Panc1 (cell line): ENCODE measurements at regions not wholly inside any gene's neighbourhood (a gene's known extent, or its start where the extent isn't known, plus 50 kb on each side); places are given as distances from the start of the nearest gene placed in this dataset.

ENCODE experiments used
- ATAC-seq: fragments of 200-7000 bp; cut with Tn5 transposase; 2 replicates; pipeline ENCODE4 v1.9.1; 2020; ENCODE audit warnings: mild to moderate bottlenecking, moderate library complexity
- BruUV-seq: library from RNA; stranded (reverse); fragments of 400-500 nt; replicated peaks from 2 replicates; lab custom pipeline; 2021; lab: Mats Ljungman, UMichigan
- CTCF ChIA-PET: fragments of 300-600 bp; sonication (Branson Sonifier 250); formaldehyde crosslinking; loops from one replicate; lab custom pipeline; 2022; ENCODE audit warnings: antibody characterized with exemption; lab: Charles Lee
- POLR2A ChIA-PET: fragments of 300-600 bp; sonication (Branson Sonifier 250); formaldehyde crosslinking; loops from one replicate; lab custom pipeline; 2022; ENCODE audit warnings: antibody characterized with exemption; lab: Charles Lee
- DNase-seq: peaks from one replicate; pipeline ENCODE4 v3.0.0-alpha.2; 2010; ENCODE audit warnings: low read depth, low spot score
- H3K27ac ChIP-seq: 2 replicates; pipeline ENCODE4 v1.5.1; 2011; ENCODE audit warnings: mild to moderate bottlenecking, low read length, inconsistent platforms
- H3K27me3 ChIP-seq: fragments of 200-500 bp; sonication (Bioruptor generic); 2 replicates; pipeline ENCODE4 v1.6.0; 2014; ENCODE audit warnings: low read length, inconsistent platforms; ENCODE audit not compliant: control insufficient read depth, insufficient read depth
- H3K36me3 ChIP-seq: fragments of 200-500 bp; sonication (Bioruptor generic); 2 replicates; pipeline ENCODE4 v1.5.1; 2014; ENCODE audit warnings: inconsistent platforms, mild to moderate bottlenecking, low read length, moderate library complexity; ENCODE audit not compliant: control insufficient read depth, insufficient read depth
- H3K4me1 ChIP-seq: 2 replicates; pipeline ENCODE4 v1.5.1; 2011; ENCODE audit warnings: inconsistent platforms, mild to moderate bottlenecking, low read length, moderate library complexity; ENCODE audit not compliant: control insufficient read depth, insufficient read depth
- H3K4me3 ChIP-seq, 2 experiments: 2 replicates each; pipeline ENCODE4 v1.5.1; 2011 to 2012; ENCODE audit warnings: low read depth in 2 of 2, low read length in 2 of 2, mild to moderate bottlenecking in 2 of 2, inconsistent platforms in 1 of 2, moderate library complexity in 1 of 2
- H3K9me3 ChIP-seq: fragments of 200-500 bp; sonication (Bioruptor generic); 2 replicates; pipeline ENCODE4 v1.5.1; 2014; ENCODE audit warnings: low read depth, mild to moderate bottlenecking, inconsistent platforms, low read length, moderate library complexity; ENCODE audit not compliant: control insufficient read depth, insufficient read depth
- CTCF ChIP-seq: fragments of 450-650 bp; IDR thresholded peaks from 2 replicates; pipeline ENCODE4 v1.5.1; 2017; ENCODE audit warnings: mild to moderate bottlenecking
- POLR2AphosphoS5 ChIP-seq: IDR thresholded peaks from 2 replicates; pipeline ENCODE4 v1.6.1; 2012; ENCODE audit warnings: mild to moderate bottlenecking, low read depth, low read length, moderate library complexity
- REST ChIP-seq, 2 experiments: IDR thresholded peaks; 2 replicates each; pipeline ENCODE4 v1.6.1; 2011 to 2012; ENCODE audit warnings: low read depth in 2 of 2, control low read depth in 1 of 2, low read length in 1 of 2, mild to moderate bottlenecking in 1 of 2, moderate library complexity in 1 of 2; ENCODE audit not compliant: insufficient read depth in 1 of 2
- SIN3A ChIP-seq: IDR thresholded peaks from 2 replicates; pipeline ENCODE4 v1.6.1; 2012; ENCODE audit warnings: low read depth, mild to moderate bottlenecking, low read length, moderate library complexity, borderline replicate concordance; ENCODE audit not compliant: insufficient read depth
- TCF7L2 ChIP-seq: IDR thresholded peaks from 2 replicates; pipeline ENCODE4 v1.6.1; 2011; ENCODE audit warnings: mild to moderate bottlenecking, low read depth, low read length, inconsistent platforms
- in situ Hi-C: cut with HindIII; loops from 2 replicates; pipeline ENCODE4 v1.10.0; 2016; ENCODE audit warnings: low sequenced_read_pairs, low pct_unique_long_range_greater_than_20kb
- intact Hi-C: fragments of 100-400 bp; cut with micrococcal nuclease; formaldehyde crosslinking; loops from one replicate; pipeline ENCODE4 v1.10.0; 2022; ENCODE audit not compliant: unreplicated experiment

- Histone ChIP-seq H3K36me3 (no peaks in the 10 kb centered on the region), H3K4me3 (no peak overlapping the region), H3K4me1 (no peaks in the 10 kb centered on the region), H3K9me3 (no peaks in the 10 kb centered on the region), H3K27ac (no peak overlapping the region), H3K27me3 (no peaks in the 10 kb centered on the region)
- ChIA-PET CTCF (no interaction called here), POLR2A (no interaction called here)
- intact Hi-C loops, result no loop called here
- BruUV-seq, result no TSS peak
- in situ Hi-C loops, result no loop called here
- ATAC-seq, result no peak
- DNase-seq, result no peak
- no peak for TF ChIP-seq REST (IDR thresholded peaks at IDR 0.05; ENCODE audit: insufficient read depth in 1 of 2, low read depth in 2 of 2, low read length in 1 of 2)
- no peak for TF ChIP-seq SIN3A
- TF ChIP-seq CTCF, result no peak
- TF ChIP-seq TCF7L2, result no peak
- TF ChIP-seq POLR2AphosphoS5, result no peak
Observed at GRCh38 chr5:60184606-60185005, 291.1 kb upstream of the PDE4D start.

- Histone ChIP-seq H3K4me1 (no peaks in the 10 kb centered on the region), H3K27ac (no peak overlapping the region), H3K9me3 (no peaks in the 10 kb centered on the region), H3K36me3 (no peaks in the 10 kb centered on the region), H3K27me3 (no peaks in the 10 kb centered on the region), H3K4me3 (no peak overlapping the region)
- intact Hi-C loops (no loop called here), in situ Hi-C loops (no loop called here)
- BruUV-seq, result no TSS peak
- ChIA-PET POLR2A (no interaction called here), CTCF (no interaction called here)
- DNase-seq (no peak), ATAC-seq (no peak)
- TF ChIP-seq SIN3A, result no peak
- TF ChIP-seq CTCF, result no peak
Observed at GRCh38 chr5:60183881-60184280, 290.4 kb upstream of the PDE4D start.

GRCh38 chr5:60178101-60178500 is 284.6 kb upstream of the PDE4D start:
- Histone ChIP-seq H3K4me3 (no peak overlapping the region), H3K27ac (no peak overlapping the region), H3K4me1 (no peaks in the 10 kb centered on the region), H3K36me3 (no peaks in the 10 kb centered on the region), H3K9me3 (no peaks in the 10 kb centered on the region), H3K27me3 (no peaks in the 10 kb centered on the region)
- TF ChIP-seq REST (IDR thresholded peaks at IDR 0.05; ENCODE audit: insufficient read depth in 1 of 2, low read depth in 2 of 2, low read length in 1 of 2) (no peak), POLR2AphosphoS5 (no peak), SIN3A (no peak), CTCF (no peak), TCF7L2 (no peak)
- DNase-seq (no peak), ATAC-seq (no peak)
- BruUV-seq, result no TSS peak
- POLR2A ChIA-PET, result no interaction called here
- in situ Hi-C loops, result no loop called here
- intact Hi-C loops, result no loop called here
- CTCF ChIA-PET, result no interaction called here
